ENCODE measurements at regions not wholly inside any gene's neighbourhood (a gene's known extent, or its start where the extent isn't known, plus 50 kb on each side); places are given as distances from the start of the nearest gene placed in this dataset.
"Not testable (repeated sequence)": the region's sequence is repeated elsewhere in the genome, so short reads cannot be mapped to it uniquely, and the experiment has no call there.

GRCh38 chr2:877747-878146 is 72.9 kb upstream of the SNTG2 start:
- DNase-seq = no peak

- DNase-seq = no peak
Measured at GRCh38 chr2:875687-876615, 74.7 kb upstream of the SNTG2 start.

GRCh38 chr2:873651-874580 is 76.7 kb upstream of the SNTG2 start:
- DNase-seq = no peak

GRCh38 chr2:873027-873426 is 77.6 kb upstream of the SNTG2 start:
- no peak for DNase-seq

- DNase-seq = no peak
Measured at GRCh38 chr2:871926-872680, 78.5 kb upstream of the SNTG2 start.

GRCh38 chr2:871175-871727 is 79.4 kb upstream of the SNTG2 start:
- no peak for DNase-seq

GRCh38 chr2:870426-870825 is 80.2 kb upstream of the SNTG2 start:
- no peak for DNase-seq

GRCh38 chr2:869894-870293 is 80.8 kb upstream of the SNTG2 start:
- DNase-seq = no peak

- no peak for DNase-seq
Measured at GRCh38 chr2:869357-869871, 81.2 kb upstream of the SNTG2 start.

GRCh38 chr2:868857-869256 is 81.8 kb upstream of the SNTG2 start:
- DNase-seq = not testable (repeated sequence)

- no peak for DNase-seq
Measured at GRCh38 chr2:867296-867695, 83.4 kb upstream of the SNTG2 start.

GRCh38 chr2:866887-867286 is 83.8 kb upstream of the SNTG2 start:
- no peak for DNase-seq

- no peak for DNase-seq
Measured at GRCh38 chr2:866009-866680, 84.5 kb upstream of the SNTG2 start.

GRCh38 chr2:864501-865106 is 86.0 kb upstream of the SNTG2 start:
- no peak for DNase-seq

GRCh38 chr2:863732-864450 is 86.8 kb upstream of the SNTG2 start:
- DNase-seq = no peak

GRCh38 chr2:862731-863466 is 87.8 kb upstream of the SNTG2 start:
- DNase-seq = no peak

- DNase-seq = no peak
Measured at GRCh38 chr2:862355-862687, 88.3 kb upstream of the SNTG2 start.

GRCh38 chr2:861655-862354 is 88.8 kb upstream of the SNTG2 start:
- no peak for DNase-seq

- DNase-seq = no peak
Measured at GRCh38 chr2:860259-860855, 90.3 kb upstream of the SNTG2 start.

Data from CD4-positive, alpha-beta T cell treated with Interleukin-21 for 1 hour (primary cell).